Esophagus (tissue), 2 donors: ENCODE measurements at regions not wholly inside any gene's neighbourhood (a gene's known extent, or its start where the extent isn't known, plus 50 kb on each side); places are given as distances from the start of the nearest gene placed in this dataset.

Experiments used
- H3K27ac ChIP-seq, 2 donors: one replicate each; pipeline ENCODE4 v1.5.1; 2013; ENCODE audit warnings: low read depth in 2 of 2, mild to moderate bottlenecking in 2 of 2, inconsistent platforms in 1 of 2, low read length in 1 of 2, moderate library complexity in 1 of 2
- H3K27me3 ChIP-seq, 2 donors: one replicate each; pipeline ENCODE4 v1.6.1; 2013; ENCODE audit warnings: low read length in 2 of 2, control low read depth in 1 of 2, mild to moderate bottlenecking in 1 of 2; ENCODE audit not compliant: insufficient read depth in 2 of 2, control insufficient read depth in 1 of 2
- H3K36me3 ChIP-seq, 2 donors: one replicate each; pipeline ENCODE4 v1.6.1; 2013; ENCODE audit warnings: low read length in 1 of 2; ENCODE audit not compliant: control insufficient read depth in 2 of 2, insufficient read depth in 2 of 2
- H3K4me1 ChIP-seq, 2 donors: one replicate each; pipeline ENCODE4 v1.6.1; 2013; ENCODE audit warnings: low read length in 1 of 2; ENCODE audit not compliant: control insufficient read depth in 2 of 2, insufficient read depth in 2 of 2
- H3K4me3 ChIP-seq, 2 donors: one replicate each; pipeline ENCODE4 v1.5.1; 2013; ENCODE audit warnings: low read length in 2 of 2, mild to moderate bottlenecking in 2 of 2, low read depth in 1 of 2, moderate library complexity in 1 of 2
- H3K9me3 ChIP-seq, 2 donors: one replicate each; pipeline ENCODE4 v1.6.1; 2013; ENCODE audit warnings: mild to moderate bottlenecking in 2 of 2, low read depth in 1 of 2, low read length in 1 of 2, moderate library complexity in 1 of 2; ENCODE audit not compliant: control insufficient read depth in 2 of 2, insufficient read depth in 1 of 2
- WGBS, 2 donors: extraction: QIAGEN DNeasy Blood & Tissue Kit; methylation state at CpG; one replicate each; pipeline ENCODE4 v1.1.7; 2013; 5-methylcytosine and 5-hydroxymethylcytosine counted together
- donor health status: healthy with polysubstance abuse.
- donor health status: Bipolar disorder and iron deficiency.

DNA sequence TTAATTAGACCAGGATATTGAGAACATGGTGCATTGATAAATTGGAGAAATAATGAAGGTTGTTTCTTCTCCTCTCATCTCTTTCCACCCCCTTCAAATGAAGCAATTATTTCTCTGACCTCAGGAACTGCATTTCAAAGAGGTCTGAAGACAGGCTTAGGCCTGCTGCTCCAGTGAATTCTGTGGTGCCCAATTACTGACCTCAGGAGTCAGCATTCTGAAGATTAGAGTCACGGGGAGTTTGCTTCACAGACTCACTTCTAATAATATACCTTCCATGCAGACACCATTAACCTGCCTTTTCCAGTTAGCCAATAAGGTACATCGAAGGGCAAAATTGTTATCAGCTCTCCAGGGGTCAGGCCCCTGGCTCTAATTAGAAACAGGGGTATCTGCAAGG is 270.9 kb downstream of the GAS1 start:
- Histone ChIP-seq H3K27me3 (no peaks in the 10 kb centered on the region), H3K4me3 (no peak overlapping the region), H3K27ac (no peak overlapping the region), H3K36me3 (no peaks in the 10 kb centered on the region), H3K9me3 (no peaks in the 10 kb centered on the region), H3K4me1 (no peaks in the 10 kb centered on the region)
- 88 to 90% methylated on average over 2 of the region's 2 CpGs for WGBS, 2 donors

DNA sequence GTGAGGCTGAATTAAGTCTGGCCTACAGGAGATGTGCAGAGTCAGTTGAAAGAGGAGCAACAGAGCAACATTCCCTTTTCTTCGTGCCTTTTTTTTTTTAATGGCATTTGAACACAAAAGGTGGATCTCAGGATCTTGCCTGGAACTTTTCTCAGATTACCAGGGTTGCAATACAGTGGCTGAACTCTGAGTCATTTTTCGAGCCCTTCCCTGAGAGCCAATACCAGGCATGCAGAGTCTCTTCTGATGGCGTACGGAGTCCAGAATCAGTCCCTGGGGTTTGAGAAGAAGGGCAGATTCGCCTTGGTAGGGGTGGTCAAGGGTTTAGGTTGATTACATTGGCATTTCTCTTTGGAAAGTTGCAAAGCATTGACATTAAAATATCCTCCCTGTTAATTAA is 271.5 kb downstream of the GAS1 start:
- no peaks in the 10 kb centered on the region for H3K36me3 ChIP-seq
- WGBS, 2 donors: 88 to 89% methylated on average over 5 of the region's 5 CpGs

DNA sequence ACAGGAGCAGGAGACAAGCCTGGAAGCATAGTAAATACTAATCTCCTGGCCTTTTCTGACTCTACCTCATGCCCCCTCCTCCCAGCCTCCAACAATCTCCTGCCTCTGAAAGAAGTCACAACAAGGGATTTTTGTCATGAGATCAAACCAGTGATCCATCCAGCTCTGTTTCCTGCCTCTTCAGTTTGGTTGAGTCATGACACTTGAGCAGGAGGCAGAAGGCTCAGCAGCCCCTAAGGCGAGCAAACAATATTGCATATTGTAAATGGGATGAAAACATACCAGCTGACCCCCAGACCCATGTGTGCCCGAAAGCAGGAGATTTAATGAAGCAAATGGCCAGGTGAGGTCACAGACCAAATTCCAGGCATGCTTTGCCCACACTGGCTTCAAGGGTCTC is 272.8 kb downstream of the GAS1 start:
- H3K9me3 ChIP-seq: peaks cover 0 to 2% of the 10 kb centered on the region in 2 donors
- no peaks in the 10 kb centered on the region for H3K4me1 ChIP-seq
- 62 to 83% methylated on average over 2 of the region's 2 CpGs for WGBS, 2 donors
- H3K27me3 ChIP-seq: no peaks in the 10 kb centered on the region
- H3K27ac ChIP-seq: no peak overlapping the region
- no peaks in the 10 kb centered on the region for H3K36me3 ChIP-seq
- H3K4me3 ChIP-seq: no peak overlapping the region

More for the DNA sequence above, 271.5 kb downstream of the GAS1 start:
- no peaks in the 10 kb centered on the region for H3K9me3 ChIP-seq
- no peaks in the 10 kb centered on the region for H3K4me1 ChIP-seq
- no peaks in the 10 kb centered on the region for H3K27me3 ChIP-seq
- no peak overlapping the region for H3K4me3 ChIP-seq
- H3K27ac ChIP-seq: no peak overlapping the region

DNA sequence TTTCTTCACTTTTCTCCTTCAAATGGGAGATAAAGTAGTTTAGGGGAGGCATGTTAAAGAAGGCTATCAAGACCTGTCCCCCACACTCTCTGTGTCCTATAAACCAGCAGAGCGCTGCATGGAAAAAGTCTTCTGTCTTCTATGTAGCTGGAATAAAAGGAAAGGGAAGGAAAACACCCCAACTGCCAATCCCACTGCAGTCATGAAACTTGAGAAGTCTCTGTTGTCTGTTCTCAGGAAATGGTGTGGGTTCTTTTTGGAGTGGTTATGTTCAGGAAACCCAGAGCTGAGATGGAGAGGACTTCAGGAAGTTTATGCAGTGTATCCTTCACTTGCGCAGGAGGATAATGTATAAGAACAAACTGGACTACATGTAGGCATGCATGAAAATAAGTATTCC is 274.3 kb downstream of the GAS1 start:
- no peaks in the 10 kb centered on the region for H3K36me3 ChIP-seq
- peaks cover 0 to 2% of the 10 kb centered on the region in 2 donors for H3K9me3 ChIP-seq
- no peak overlapping the region for H3K27ac ChIP-seq
- H3K4me1 ChIP-seq: no peaks in the 10 kb centered on the region
- no peaks in the 10 kb centered on the region for H3K27me3 ChIP-seq
- H3K4me3 ChIP-seq: no peak overlapping the region
- WGBS, 2 donors: 84 to 89% methylated on average over 2 of the region's 2 CpGs

DNA sequence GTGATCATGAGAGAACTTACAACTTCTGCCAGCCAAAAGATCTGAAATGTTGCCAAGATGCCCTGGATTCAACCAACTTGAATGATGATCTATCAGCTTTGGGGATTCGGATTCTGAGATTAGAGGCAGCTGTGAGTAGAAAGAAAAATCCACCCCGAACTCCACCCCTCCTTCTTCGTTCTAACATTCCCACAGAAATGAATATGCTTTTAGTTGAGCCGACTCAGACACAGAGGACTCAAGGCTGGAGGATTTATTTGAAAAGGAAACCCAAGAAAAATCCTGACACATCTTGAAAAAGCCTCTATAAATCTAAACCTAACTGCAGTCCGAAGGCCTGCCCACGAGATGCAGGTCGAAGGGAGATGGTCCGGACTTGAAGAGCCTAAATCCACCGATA is 275.0 kb downstream of the GAS1 start:
- H3K4me1 ChIP-seq: no peaks in the 10 kb centered on the region
- H3K36me3 ChIP-seq: no peaks in the 10 kb centered on the region
- no peak overlapping the region for H3K27ac ChIP-seq
- no peaks in the 10 kb centered on the region for H3K27me3 ChIP-seq
- H3K9me3 ChIP-seq: peaks cover 0 to 2% of the 10 kb centered on the region in 2 donors
- no peak overlapping the region for H3K4me3 ChIP-seq
- 72 to 76% methylated on average over 9 of the region's 9 CpGs for WGBS, 2 donors

DNA sequence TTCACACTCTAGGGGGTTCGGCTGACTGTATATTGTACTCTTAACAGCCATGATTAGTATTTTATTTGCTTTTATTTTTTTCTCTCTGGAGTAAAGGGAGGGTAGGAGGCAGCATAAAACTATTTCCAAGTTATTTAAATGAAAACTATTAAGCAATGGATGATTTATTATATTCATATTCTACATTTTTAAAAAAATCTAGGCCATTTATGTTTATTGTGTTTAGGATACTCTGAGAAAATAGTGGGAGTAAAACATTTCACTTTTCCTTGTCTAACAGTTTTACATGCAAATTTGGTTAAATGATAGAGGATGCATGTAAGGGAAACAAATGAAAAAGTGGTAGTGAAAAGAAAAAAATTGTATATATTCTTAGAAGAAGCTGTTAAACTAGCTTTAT is 276.3 kb downstream of the GAS1 start:
- Histone ChIP-seq H3K36me3 (no peaks in the 10 kb centered on the region), H3K27ac (no peak overlapping the region), H3K27me3 (no peaks in the 10 kb centered on the region), H3K9me3 (peaks cover 0 to 2% of the 10 kb centered on the region in 2 donors), H3K4me3 (no peak overlapping the region), H3K4me1 (no peaks in the 10 kb centered on the region)
- 90 to 95% methylated on average over 1 of the region's 1 CpG for WGBS, 2 donors

DNA sequence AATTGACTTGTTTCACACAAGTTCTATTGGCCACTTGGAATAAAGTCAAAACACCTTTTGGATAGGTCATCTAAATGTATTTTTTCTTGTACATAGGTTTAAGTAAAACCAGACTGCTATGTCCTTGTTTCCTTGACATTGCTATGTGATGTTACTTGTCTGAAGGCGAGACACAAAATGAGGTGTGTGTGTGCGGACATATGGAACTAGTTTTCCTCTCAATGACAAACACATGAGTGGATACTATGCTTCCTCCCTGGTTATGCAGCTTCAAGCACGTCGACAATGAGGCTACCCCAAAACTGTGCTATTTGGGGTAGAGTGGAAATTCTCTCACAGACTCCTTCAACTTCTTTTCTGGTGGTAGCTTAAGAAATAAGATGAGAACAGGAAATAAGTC is 276.8 kb downstream of the GAS1 start:
- H3K4me3 ChIP-seq: no peak overlapping the region
- peaks cover 0 to 2% of the 10 kb centered on the region in 2 donors for H3K9me3 ChIP-seq
- H3K4me1 ChIP-seq: no peaks in the 10 kb centered on the region
- no peaks in the 10 kb centered on the region for H3K36me3 ChIP-seq
- WGBS, 2 donors: 95 to 96% methylated on average over 4 of the region's 4 CpGs
- no peak overlapping the region for H3K27ac ChIP-seq
- no peaks in the 10 kb centered on the region for H3K27me3 ChIP-seq

DNA sequence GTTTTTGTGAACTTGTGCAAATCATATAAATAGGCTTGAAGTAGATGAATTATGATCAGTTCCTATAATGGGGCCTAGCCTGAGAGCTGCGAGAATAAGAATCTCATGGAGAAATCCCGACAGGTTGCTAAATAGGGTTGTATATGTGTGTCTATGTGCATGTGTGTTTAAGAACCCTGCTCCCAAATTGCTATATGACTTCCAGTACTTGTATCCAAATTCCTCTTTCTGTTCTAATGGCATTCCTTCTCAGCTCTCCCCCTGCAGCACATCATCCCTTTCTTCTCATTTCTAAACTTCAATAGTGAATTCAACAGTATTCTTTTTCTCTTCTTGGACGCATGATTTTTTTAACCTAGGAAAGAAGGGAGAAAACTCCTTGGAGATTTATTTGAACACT is 277.2 kb downstream of the GAS1 start:
- WGBS, 2 donors: 93 to 97% methylated on average over 3 of the region's 3 CpGs
- Histone ChIP-seq H3K9me3 (peaks cover 0 to 2% of the 10 kb centered on the region in 2 donors), H3K36me3 (no peaks in the 10 kb centered on the region), H3K4me3 (no peak overlapping the region), H3K4me1 (no peaks in the 10 kb centered on the region), H3K27me3 (no peaks in the 10 kb centered on the region), H3K27ac (no peak overlapping the region)

DNA sequence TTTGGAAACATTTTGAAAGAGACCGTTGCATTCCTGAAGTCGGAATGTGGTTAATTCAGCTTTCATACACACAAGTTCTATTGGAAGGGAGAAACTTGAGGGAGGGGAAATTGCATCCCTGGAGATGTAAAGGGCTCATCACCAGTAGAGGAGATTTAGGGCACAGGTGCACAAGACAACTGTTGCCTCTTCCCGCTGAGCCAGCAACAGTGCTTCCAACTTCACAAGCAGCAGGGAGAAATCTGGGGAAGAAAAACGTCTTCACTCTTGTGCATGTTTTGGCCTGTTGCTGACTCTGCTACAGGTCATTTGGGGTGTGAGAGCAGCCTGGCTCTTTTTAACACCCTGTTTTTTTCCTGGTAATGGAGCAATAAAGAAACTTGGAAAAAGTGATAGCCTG is 277.9 kb downstream of the GAS1 start:
- 40 to 50% methylated on average over 4 of the region's 4 CpGs for WGBS, 2 donors
- Histone ChIP-seq H3K9me3 (peaks cover 0 to 2% of the 10 kb centered on the region in 2 donors), H3K27ac (no peak overlapping the region), H3K27me3 (no peaks in the 10 kb centered on the region), H3K36me3 (no peaks in the 10 kb centered on the region), H3K4me1 (no peaks in the 10 kb centered on the region), H3K4me3 (no peak overlapping the region)

DNA sequence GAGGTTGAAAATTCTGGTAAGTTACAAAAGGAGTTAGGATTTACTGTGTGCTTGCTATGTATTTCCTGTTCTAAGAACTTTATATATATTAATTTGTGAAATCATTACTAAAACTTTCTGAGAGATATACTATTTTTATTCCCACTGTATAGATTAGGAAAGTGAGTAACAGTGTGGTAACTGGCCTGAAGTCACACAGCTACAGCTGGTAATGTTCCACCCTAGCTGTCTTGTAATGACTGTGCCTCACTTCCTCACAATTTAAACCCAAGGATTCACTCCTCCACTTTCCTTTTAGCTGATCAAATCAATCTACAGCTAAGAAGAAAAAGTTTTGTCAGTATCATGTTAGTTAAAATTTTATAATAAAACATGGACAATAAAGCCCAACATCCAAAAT is 278.8 kb downstream of the GAS1 start:
- H3K9me3 ChIP-seq: peaks cover 0 to 2% of the 10 kb centered on the region in 2 donors
- H3K27me3 ChIP-seq: no peaks in the 10 kb centered on the region
- no peak overlapping the region for H3K4me3 ChIP-seq
- no peaks in the 10 kb centered on the region for H3K36me3 ChIP-seq
- no peak overlapping the region for H3K27ac ChIP-seq
- H3K4me1 ChIP-seq: no peaks in the 10 kb centered on the region
